OCI-LY1 (cell line): ENCODE measurements at regions not wholly inside any gene's neighbourhood (a gene's known extent, or its start where the extent isn't known, plus 50 kb on each side); places are given as distances from the start of the nearest gene placed in this dataset.

Experiments
- H2AFZ ChIP-seq: fragments of 200-600 bp; sonication (generic), shearing (Covaris generic); 2 replicates; pipeline ENCODE4 v1.6.0; 2014; ENCODE audit warnings: antibody characterized with exemption, mild to moderate bottlenecking, low read length
- H3F3A ChIP-seq: fragments of 200-600 bp; sonication (generic), shearing (Covaris generic); 2 replicates; pipeline ENCODE4 v1.6.0; 2014; ENCODE audit warnings: mild to moderate bottlenecking, antibody characterized with exemption, low read length, moderate library complexity; ENCODE audit not compliant: insufficient read depth
- H3K27ac ChIP-seq: fragments of 200-600 bp; sonication (generic); 2 replicates; pipeline ENCODE4 v1.5.1; 2014; ENCODE audit warnings: low read length, mixed run types, mild to moderate bottlenecking, low read depth; ENCODE audit not compliant: poor library complexity, severe bottlenecking
- H3K27me3 ChIP-seq: fragments of 200-600 bp; sonication (generic); 2 replicates; pipeline ENCODE4 v1.6.0; 2014; ENCODE audit warnings: antibody characterized with exemption, mild to moderate bottlenecking, low read length, moderate library complexity; ENCODE audit not compliant: insufficient read depth
- H3K36me3 ChIP-seq: fragments of 200-600 bp; sonication (generic); 2 replicates; pipeline ENCODE4 v1.6.1; 2014; ENCODE audit warnings: mild to moderate bottlenecking, antibody characterized with exemption, low read length, moderate library complexity, mixed read lengths; ENCODE audit not compliant: insufficient read depth
- H3K4me1 ChIP-seq: fragments of 200-600 bp; sonication (generic); 2 replicates; pipeline ENCODE4 v1.5.1; 2014; ENCODE audit warnings: mild to moderate bottlenecking, low read length, moderate library complexity; ENCODE audit not compliant: insufficient read depth, severe bottlenecking
- H3K4me2 ChIP-seq: fragments of 200-600 bp; sonication (generic), shearing (Covaris generic); 2 replicates; pipeline ENCODE4 v1.6.1; 2014; ENCODE audit warnings: low read length
- H3K4me3 ChIP-seq: fragments of 200-600 bp; sonication (generic); 2 replicates; pipeline ENCODE4 v1.5.1; 2014; ENCODE audit warnings: low read length, low read depth, mild to moderate bottlenecking, mixed read lengths; ENCODE audit not compliant: poor library complexity, severe bottlenecking
- H3K79me2 ChIP-seq: fragments of 200-600 bp; shearing (Covaris generic); 2 replicates; pipeline ENCODE4 v1.6.1; 2016; ENCODE audit warnings: mixed run types, low read length, mixed read lengths; ENCODE audit not compliant: insufficient read depth
- H3K9ac ChIP-seq: fragments of 200-600 bp; sonication (generic), shearing (Covaris generic); 2 replicates; pipeline ENCODE4 v1.6.1; 2014; ENCODE audit warnings: mild to moderate bottlenecking, low read length, mixed read lengths
- H3K9me2 ChIP-seq: fragments of 200-600 bp; sonication (generic), shearing (Covaris generic); 2 replicates; pipeline ENCODE4 v1.6.1; 2014; ENCODE audit warnings: low read depth, mild to moderate bottlenecking, low read length, mixed read lengths
- H3K9me3 ChIP-seq: fragments of 200-600 bp; shearing (Covaris generic); 2 replicates; pipeline ENCODE4 v1.6.1; 2014; ENCODE audit warnings: low read length, mixed read lengths
- H4K20me1 ChIP-seq: fragments of 200-600 bp; sonication (generic), shearing (Covaris generic); 2 replicates; pipeline ENCODE4 v1.6.0; 2016; ENCODE audit warnings: mild to moderate bottlenecking, low read length; ENCODE audit not compliant: insufficient read depth
- CTCF ChIP-seq: fragments of 200-600 bp; sonication (generic), shearing (Covaris generic); IDR thresholded peaks from 2 replicates; pipeline ENCODE4 v1.5.1; 2017; ENCODE audit warnings: mild to moderate bottlenecking, antibody characterized with exemption, low read length, moderate library complexity, mixed read lengths
- EZH2 ChIP-seq: fragments of 200-600 bp; sonication (generic), shearing (Covaris generic); IDR thresholded peaks from 2 replicates; pipeline ENCODE4 v1.8.0; 2017; ENCODE audit warnings: borderline replicate concordance, mixed run types, mild to moderate bottlenecking, antibody characterized with exemption, low read length, moderate library complexity, mixed read lengths

GRCh38 chr10:84899268-84899667 lies 570.9 kb downstream of the CCSER2 start:
- no peaks in the 10 kb centered on the region for H3K36me3 ChIP-seq

GRCh38 chr10:84900141-84900540 lies 571.8 kb downstream of the CCSER2 start:
- no peak overlapping the region for H3K9ac ChIP-seq
- H3K4me3 ChIP-seq, result no peak overlapping the region
- H3K36me3 ChIP-seq, result no peaks in the 10 kb centered on the region
- H3F3A ChIP-seq, result no peaks in the 10 kb centered on the region
- no peaks in the 10 kb centered on the region for H3K79me2 ChIP-seq
- no peaks in the 10 kb centered on the region for H3K9me3 ChIP-seq
- H3K4me2 ChIP-seq, result no peak overlapping the region
- no peaks in the 10 kb centered on the region for H4K20me1 ChIP-seq
- H2AFZ ChIP-seq, result no peak overlapping the region
- H3K27me3 ChIP-seq, result no peaks in the 10 kb centered on the region
- no peak overlapping the region for H3K27ac ChIP-seq
- H3K9me2 ChIP-seq, result no peaks in the 10 kb centered on the region
- no peaks in the 10 kb centered on the region for H3K4me1 ChIP-seq
- TF ChIP-seq CTCF (no peak), EZH2 (no peak)

More at GRCh38 chr10:84899268-84899667, 570.9 kb downstream of the CCSER2 start:
- Histone ChIP-seq H3K4me2 (no peak overlapping the region), H3K27me3 (no peaks in the 10 kb centered on the region), H2AFZ (no peak overlapping the region), H3K4me1 (no peaks in the 10 kb centered on the region), H3K9me3 (no peaks in the 10 kb centered on the region), H3F3A (no peaks in the 10 kb centered on the region), H3K9ac (no peak overlapping the region), H3K4me3 (no peak overlapping the region), H3K9me2 (no peaks in the 10 kb centered on the region), H3K79me2 (no peaks in the 10 kb centered on the region), H3K27ac (no peak overlapping the region), H4K20me1 (no peaks in the 10 kb centered on the region)
- TF ChIP-seq CTCF (no peak), EZH2 (no peak)

- H3K9ac ChIP-seq, result no peak overlapping the region
- no peak overlapping the region for H3K27ac ChIP-seq
- no peaks in the 10 kb centered on the region for H3K9me2 ChIP-seq
- H4K20me1 ChIP-seq, result no peaks in the 10 kb centered on the region
- no peaks in the 10 kb centered on the region for H3K4me1 ChIP-seq
- no peak overlapping the region for H3K4me2 ChIP-seq
- no peaks in the 10 kb centered on the region for H3K9me3 ChIP-seq
- no peaks in the 10 kb centered on the region for H3K36me3 ChIP-seq
- TF ChIP-seq CTCF, result no peak
- no peak for TF ChIP-seq EZH2
- H3F3A ChIP-seq, result no peaks in the 10 kb centered on the region
- no peak overlapping the region for H3K4me3 ChIP-seq
- no peak overlapping the region for H2AFZ ChIP-seq
- no peaks in the 10 kb centered on the region for H3K27me3 ChIP-seq
- H3K79me2 ChIP-seq, result no peaks in the 10 kb centered on the region
Observed at GRCh38 chr10:84901885-84902284, 573.5 kb downstream of the CCSER2 start.
